GM19468 (cell line): ENCODE measurements at regions not wholly inside any gene's neighbourhood (a gene's known extent, or its start where the extent isn't known, plus 50 kb on each side); places are given as distances from the start of the nearest gene placed in this dataset.

Experiments
- ATAC-seq: cut with Tn5 transposase; IDR thresholded peaks from one replicate; pipeline ENCODE4 v1.9.1; 2021; ENCODE audit warnings: mild to moderate bottlenecking, moderate library complexity, moderate number of reproducible peaks; ENCODE audit not compliant: unreplicated experiment; ENCODE audit errors: extremely low read depth

GRCh38 chr14:85112762-85113161 lies 417.2 kb upstream of the FLRT2 start:
- ATAC-seq, result no peak

DNA sequence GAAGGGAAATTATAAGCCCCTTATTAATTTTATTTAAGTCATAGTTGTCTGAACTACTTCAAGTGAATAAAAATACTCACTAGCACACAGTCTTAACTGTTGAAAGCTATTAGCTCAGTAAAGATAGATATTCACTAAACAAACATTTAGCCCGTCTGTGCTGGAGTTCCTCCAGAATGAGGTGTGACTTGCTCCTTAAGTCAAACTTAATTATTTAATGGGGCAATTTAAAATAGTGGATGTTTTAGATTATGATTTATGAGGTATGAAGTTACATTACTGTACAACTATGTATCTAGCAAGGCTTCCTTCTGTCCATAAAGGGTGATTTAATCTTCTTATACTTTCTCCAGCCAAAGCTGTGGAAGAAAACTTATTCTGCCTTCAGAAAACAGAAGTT lies 414.0 kb upstream of the FLRT2 start:
- ATAC-seq, result no peak

- no peak for ATAC-seq
Measured at GRCh38 chr14:85118274-85118673, 411.7 kb upstream of the FLRT2 start.

GRCh38 chr14:85122690-85123089 lies 407.3 kb upstream of the FLRT2 start:
- ATAC-seq, result no peak

DNA sequence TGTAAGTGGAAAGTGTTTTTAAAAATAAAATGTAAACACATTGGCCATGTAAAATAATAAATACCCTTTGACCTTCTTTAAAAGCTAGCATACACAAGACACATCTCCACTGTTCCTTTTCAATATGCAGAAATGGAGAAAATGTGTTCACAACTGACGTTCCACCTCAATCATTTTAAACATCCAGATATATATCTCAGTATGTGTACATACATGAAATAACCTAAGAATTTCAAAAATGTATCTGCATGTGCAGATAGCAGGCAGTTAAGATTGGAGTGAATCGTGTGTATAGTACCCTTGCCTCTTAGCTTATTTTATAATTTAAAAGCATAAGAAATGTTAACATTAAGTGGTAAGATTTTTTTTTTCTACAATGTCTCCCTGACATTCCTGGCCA lies 406.2 kb upstream of the FLRT2 start:
- ATAC-seq, result no peak

- no peak for ATAC-seq
Measured at GRCh38 chr14:85124631-85125290, 405.2 kb upstream of the FLRT2 start.

DNA sequence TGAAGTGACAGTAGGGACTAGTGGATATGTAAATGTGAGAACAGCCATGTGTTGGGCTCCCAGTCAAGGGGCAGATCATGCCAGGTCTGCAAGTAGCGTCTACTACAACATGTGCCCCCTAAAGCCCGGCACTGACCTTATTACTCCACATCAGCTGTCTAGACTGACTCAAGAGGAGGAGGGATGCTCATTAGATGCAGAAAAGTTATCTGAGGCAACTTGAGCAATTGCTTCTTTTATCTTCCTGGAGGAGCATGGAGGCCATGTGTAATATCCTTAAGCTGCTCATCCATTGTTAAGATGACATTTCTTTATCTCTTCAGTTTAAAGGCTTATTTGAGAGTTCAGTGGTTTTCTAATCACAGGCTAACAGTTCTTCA lies 404.7 kb upstream of the FLRT2 start:
- no peak for ATAC-seq

DNA sequence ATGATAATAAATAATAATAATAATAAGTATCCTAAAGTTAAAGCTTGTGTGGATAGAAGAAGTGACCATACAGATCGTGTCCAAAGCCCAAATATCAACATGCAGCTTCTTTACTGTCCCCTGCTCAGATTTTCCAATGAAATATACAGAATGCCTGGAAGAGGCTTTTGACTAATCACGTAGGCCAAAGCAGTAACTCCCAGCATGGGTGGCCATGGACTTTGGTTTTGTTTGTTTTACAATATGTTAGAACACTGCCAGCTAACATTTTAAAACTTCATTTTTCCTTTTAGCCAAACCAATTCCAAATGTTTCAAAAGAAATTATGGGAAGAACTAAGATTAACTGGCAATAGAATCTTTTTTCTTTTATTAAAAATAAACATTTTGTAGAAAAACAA lies 400.0 kb upstream of the FLRT2 start:
- no peak for ATAC-seq

DNA sequence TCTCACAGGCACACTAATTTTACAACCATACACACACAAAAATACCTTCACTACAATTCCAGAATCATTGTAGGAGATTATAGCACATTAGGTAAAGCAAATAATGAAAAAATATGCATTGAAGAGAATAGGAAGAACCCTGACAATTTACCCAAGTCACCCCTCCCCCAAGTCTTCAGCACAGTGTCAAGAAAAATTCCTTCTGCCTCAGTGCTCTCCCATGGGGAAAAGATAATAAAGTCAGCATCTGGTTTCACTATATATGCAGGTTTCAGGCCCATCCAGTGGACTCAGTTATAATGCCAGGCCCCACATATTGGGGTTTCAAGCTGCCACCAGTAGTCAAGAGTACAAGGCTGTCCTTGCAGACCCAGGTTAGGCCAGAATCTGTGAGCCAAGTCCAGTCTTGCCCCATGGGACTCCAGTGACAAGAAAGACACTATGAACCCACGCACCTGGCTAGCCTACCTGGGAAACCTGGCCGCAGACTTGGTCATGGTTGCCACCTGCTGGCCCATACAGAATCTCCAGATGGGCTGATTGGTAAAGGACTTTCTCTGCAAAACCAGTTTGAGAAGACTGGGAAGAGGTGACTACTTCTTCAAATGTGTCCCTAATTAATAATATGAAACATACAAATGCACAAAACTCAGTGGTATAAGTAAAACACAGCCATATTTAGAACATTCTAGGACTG lies 398.6 kb upstream of the FLRT2 start:
- ATAC-seq, result no peak

DNA sequence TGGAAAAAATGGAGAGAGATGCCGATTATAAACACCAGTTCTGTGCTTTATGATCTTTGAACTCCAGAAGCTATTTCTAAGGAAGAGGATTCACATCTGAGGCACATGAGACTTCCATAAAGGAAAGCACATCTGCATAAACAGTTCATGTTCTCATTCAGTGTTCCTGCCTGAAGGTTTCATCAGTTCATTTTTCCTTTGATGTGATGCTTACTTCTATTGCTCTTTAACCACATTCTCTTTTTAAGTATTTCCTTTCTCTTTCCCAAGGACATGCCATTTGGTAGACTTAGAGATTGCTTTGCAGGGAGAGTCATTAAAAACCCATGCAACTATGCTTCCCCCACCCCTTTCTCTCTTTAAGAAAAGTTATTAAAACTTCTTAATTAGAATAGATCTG lies 387.0 kb upstream of the FLRT2 start:
- ATAC-seq, result no peak

GRCh38 chr14:85146779-85147178 lies 383.2 kb upstream of the FLRT2 start:
- no peak for ATAC-seq

- ATAC-seq, result no peak
Measured at GRCh38 chr14:85150166-85150565, 379.8 kb upstream of the FLRT2 start.

DNA sequence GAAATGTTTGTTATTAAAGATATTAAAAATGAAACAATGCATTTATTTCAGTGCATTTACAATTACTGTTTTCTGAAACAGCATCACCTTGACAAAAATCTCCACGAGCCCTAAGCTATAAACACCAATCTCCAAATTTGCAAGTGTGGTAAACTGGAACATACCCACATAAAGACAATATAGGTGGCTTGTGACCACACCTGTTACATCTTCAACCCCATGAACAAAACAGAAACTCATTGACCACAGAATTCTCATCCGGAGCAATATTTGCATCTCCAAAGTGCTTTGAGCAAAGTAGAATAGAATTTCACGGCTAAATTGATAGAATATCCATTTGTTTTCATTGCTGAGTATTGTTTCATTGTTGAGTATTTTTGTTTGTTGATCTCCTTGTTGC lies 375.2 kb upstream of the FLRT2 start:
- no peak for ATAC-seq

DNA sequence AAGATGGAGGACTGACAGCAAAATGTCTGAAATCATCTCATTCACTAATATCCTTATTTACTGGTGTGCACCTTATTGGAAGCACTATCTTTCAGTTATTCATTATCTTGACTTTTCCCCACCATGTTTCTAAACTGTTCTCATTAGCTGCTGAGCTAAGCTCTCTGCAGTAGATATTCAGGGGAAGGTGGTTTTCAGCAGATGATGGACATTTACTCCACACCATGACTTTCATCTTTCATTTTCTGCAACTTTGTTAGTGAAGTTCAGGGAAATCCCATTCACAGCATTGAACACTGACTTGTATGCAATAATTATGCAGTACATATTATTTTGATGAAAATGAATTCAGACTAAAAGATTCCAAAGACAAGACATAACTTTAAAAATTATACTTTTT lies 373.6 kb upstream of the FLRT2 start:
- ATAC-seq, result no peak

GRCh38 chr14:85159726-85160125 lies 370.2 kb upstream of the FLRT2 start:
- ATAC-seq, result no peak

DNA sequence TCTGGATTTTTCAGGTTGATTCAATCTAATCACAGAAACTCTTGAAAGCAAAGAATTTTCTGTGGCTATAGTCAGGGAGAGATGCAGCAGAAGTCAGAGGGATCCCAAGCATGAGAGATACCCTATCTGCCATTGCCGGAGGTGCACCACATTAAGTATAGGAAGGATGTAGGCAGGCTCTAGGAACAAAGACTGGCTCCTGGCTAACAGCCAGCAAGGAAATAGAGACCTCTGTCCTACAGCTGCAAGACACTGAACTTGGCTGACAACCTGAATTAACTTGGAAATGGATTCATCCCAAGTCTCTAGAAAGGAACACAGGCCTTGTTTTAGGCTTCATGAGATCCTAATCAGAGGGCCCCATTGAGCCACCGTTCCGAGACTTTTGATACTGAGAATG lies 364.9 kb upstream of the FLRT2 start:
- ATAC-seq, result no peak

DNA sequence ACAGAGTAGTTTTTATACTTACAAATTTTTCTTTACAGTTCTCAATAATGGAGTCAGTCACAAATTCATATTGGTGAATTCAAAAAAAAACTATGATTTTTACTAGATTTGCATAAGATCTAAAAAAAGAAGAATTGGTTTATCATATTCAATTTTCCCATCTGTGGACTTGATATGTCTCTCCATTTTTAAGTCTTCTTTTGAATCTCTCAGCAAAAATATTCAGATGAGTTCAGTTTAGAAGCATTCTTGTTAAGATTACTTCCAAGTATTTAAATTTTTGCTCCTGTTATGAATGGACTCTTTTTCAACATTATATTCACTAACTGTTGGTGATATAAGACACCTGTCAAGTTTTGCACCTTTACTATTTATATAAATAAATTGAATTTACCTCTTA lies 360.6 kb upstream of the FLRT2 start:
- no peak for ATAC-seq

GRCh38 chr14:85172290-85172689 lies 357.7 kb upstream of the FLRT2 start:
- ATAC-seq, result no peak

- no peak for ATAC-seq
Measured at GRCh38 chr14:85172889-85173477, 357.0 kb upstream of the FLRT2 start.

DNA sequence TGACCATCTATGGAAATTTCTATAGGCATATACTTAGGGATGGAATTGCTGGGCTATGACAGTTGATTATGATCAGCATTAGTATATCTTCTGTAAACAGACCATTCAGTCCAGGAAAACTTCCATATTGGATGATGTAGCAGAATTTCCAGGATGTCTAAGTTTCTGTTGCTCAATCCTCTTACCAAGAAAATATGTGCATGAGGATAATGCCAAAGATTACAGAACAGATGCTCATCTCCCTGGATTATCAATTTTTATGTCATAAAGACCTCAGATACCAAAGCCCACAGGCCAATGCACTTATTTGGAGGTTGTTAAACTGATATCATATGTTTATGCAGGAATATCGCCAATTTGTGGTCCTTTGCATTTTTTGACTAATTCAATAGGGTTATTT lies 354.4 kb upstream of the FLRT2 start:
- ATAC-seq, result no peak

- no peak for ATAC-seq
Measured at GRCh38 chr14:85178864-85179263, 351.1 kb upstream of the FLRT2 start.

DNA sequence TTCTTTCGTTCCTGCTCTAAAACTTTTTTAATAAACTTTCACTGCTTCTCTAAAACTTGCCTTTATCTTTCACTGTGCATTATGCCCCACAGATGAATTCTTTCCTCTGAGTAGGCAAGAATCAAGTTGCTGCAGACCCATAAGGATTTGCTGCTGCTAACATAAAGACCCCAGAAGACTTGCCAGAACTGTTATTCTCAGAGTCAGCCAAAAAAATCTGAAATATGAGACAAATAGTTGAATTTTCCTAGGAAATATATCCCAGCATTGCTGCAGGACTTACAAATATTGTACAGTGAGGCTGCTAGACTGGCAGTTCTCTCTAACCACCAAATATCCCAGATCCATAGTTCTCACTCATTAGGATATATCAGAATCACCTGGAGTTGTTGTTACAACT lies 349.1 kb upstream of the FLRT2 start:
- ATAC-seq, result no peak
